Iris pigment epithelial cell (primary cell): ENCODE measurements at regions not wholly inside any gene's neighbourhood (a gene's known extent, or its start where the extent isn't known, plus 50 kb on each side); places are given as distances from the start of the nearest gene placed in this dataset.

ENCODE experiments used
- DNase-seq: peaks from one replicate; pipeline ENCODE4 v3.0.0-alpha.2; 2011; ENCODE audit warnings: low read depth

DNA sequence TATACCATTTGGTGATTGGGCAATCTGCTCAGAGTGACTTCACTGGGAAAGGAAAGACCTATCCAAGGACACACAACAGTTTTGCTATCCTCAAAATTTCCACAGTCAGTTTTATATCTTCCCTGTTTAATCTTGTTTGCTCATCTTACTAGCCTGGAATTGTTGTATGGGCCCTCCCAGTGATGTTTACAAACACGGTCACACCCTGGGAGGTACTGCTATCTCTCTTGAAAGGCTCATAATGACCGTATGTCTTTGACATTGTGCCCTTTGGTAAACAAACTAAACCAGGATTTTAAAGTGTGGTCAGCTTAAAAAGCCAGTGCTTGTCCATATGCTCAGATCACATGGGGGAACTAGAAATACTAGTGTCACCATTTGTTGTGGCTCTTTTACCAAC, 277.0 kb downstream of the CDH2 start:
- no peak for DNase-seq

GRCh38 chr18:27894746-27895145, 282.2 kb downstream of the CDH2 start:
- DNase-seq: no peak

- peak; percentile 60 for DNase-seq
These were observed 289.0 kb downstream of the CDH2 start for GRCh38 chr18:27887711-27888495.

- peak; percentile 30 for DNase-seq
These were observed 289.6 kb downstream of the CDH2 start for GRCh38 chr18:27887287-27887686.

- DNase-seq: no peak
These were observed 297.4 kb downstream of the CDH2 start for GRCh38 chr18:27879540-27879939.

DNA sequence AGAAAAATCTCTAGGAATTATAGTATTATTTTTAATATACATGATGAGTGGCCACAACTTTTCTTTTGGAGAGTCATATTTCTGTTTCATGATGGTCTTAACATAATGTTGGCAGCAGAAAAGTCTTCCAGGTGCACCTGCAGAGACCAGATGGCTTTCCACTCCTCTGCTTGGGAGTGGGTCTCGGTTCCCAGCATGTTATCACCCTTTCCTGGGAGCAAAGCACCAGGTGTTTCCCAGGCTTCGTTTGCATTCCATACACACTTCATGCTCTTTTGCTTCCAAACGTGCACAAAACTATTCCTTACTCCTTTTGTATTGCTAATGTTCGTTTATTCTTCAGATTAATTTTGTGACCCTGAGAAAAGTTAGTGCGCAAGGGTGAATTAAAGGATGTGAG, 305.2 kb downstream of the CDH2 start:
- no peak for DNase-seq

GRCh38 chr18:27869735-27870134, 307.2 kb downstream of the CDH2 start:
- DNase-seq: no peak

GRCh38 chr18:27865431-27865830, 311.5 kb downstream of the CDH2 start:
- DNase-seq: no peak

- no peak for DNase-seq
These were observed 313.0 kb downstream of the CDH2 start for GRCh38 chr18:27863780-27864430.

- DNase-seq: no peak
These were observed 314.8 kb downstream of the CDH2 start for GRCh38 chr18:27862041-27862682.

DNA sequence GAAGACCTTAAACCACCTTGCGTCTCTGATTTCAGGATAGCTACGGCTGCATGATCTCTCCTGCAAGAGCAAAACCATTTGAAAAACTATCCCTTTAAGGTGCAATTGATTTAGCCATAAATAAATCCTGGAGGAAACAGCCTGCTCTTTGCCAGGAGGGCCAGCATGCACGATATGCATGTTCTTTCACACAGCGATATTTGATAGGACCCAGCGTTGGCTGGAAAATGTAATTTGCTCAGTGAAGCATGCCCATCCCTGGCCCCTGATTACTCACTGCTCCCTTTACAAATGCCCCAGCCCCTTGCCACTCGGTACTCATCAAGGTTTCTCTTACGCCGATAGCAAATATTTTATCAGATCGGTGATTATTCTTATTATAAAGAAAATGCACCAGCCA, 315.4 kb downstream of the CDH2 start:
- DNase-seq: no peak

DNA sequence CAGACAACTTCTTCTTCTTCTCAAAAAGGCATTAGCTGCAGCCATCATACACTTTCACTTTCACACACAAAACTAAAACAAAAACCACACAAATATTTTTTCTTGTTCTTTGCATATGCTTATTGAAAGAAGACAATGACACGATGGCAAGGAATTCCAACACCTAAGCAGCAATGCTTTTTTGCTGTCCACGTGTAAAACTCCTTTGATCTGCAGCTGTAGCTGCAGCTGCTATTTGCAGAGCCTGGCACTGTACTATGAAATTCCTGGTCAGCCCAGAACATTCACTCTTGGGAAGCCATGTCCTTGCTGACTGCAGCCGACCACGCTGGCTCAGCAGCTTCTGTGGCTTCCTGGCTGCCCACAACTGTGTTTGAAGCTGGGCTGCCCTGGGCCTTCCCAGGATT, 316.2 kb downstream of the CDH2 start:
- peak; percentile 56 for DNase-seq

DNA sequence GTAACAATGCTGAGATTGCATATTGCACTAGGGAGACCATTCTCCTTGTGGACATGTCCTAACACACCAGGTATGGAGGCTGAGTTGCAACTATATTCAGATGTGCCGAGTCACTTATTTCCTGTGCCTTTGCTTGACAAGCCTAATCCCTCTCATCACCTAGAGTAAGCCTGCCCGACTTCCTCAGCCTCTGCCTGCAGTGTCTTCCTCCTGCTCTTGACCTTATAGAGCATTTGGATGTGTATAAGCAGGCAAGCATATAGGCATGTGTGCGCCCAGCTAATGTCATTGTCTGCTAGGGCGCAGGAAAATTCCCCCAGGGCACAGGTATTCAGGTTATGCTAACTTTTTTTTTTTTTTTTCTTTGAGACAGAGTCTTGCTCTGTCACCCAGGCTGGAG, 316.9 kb downstream of the CDH2 start:
- no peak for DNase-seq

GRCh38 chr18:27856820-27857219, 320.1 kb downstream of the CDH2 start:
- no peak for DNase-seq

GRCh38 chr18:27855486-27855885, 321.4 kb downstream of the CDH2 start:
- no peak for DNase-seq

DNA sequence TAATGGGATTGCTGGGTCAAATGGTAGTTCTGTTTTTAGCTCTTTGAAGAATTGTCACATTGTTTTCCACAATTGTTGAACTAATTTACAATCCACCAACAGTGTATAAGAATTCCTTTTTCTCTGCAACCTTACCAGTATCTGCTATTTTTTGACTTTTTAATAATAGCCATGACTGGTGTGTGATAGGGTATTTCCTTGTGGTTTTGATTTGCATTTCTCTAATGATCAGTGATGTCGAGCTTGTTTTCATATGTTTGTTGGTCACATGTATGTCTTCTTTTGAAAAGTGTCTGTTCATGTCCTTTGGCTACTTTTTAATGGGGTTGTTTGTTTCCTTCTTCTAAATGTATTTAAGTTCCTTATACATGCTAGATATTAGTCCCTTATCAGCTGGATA, 322.3 kb downstream of the CDH2 start:
- DNase-seq: no peak

- no peak for DNase-seq
These were observed 328.6 kb downstream of the CDH2 start for GRCh38 chr18:27848336-27848735.

DNA sequence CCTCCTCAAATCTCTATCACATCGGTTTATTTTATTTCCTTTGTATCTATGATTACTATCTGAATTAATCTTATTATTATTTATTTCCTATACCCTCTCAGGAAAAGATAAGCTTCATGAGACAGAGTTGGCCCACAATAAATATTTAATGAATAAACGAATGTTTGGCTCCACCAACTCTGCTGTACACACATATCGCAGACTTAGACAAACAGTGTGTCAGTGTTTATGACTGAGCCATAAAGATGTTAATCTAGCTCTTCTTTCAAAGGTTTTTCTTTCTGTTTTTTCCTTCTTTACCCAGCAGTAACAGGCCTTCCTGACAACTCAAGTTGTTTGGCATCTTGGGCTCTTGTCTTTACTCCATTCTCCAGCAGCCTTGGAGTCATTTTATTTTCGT, 329.5 kb downstream of the CDH2 start:
- no peak for DNase-seq

GRCh38 chr18:27845897-27846296, 331.0 kb downstream of the CDH2 start:
- peak; percentile 81 for DNase-seq

DNA sequence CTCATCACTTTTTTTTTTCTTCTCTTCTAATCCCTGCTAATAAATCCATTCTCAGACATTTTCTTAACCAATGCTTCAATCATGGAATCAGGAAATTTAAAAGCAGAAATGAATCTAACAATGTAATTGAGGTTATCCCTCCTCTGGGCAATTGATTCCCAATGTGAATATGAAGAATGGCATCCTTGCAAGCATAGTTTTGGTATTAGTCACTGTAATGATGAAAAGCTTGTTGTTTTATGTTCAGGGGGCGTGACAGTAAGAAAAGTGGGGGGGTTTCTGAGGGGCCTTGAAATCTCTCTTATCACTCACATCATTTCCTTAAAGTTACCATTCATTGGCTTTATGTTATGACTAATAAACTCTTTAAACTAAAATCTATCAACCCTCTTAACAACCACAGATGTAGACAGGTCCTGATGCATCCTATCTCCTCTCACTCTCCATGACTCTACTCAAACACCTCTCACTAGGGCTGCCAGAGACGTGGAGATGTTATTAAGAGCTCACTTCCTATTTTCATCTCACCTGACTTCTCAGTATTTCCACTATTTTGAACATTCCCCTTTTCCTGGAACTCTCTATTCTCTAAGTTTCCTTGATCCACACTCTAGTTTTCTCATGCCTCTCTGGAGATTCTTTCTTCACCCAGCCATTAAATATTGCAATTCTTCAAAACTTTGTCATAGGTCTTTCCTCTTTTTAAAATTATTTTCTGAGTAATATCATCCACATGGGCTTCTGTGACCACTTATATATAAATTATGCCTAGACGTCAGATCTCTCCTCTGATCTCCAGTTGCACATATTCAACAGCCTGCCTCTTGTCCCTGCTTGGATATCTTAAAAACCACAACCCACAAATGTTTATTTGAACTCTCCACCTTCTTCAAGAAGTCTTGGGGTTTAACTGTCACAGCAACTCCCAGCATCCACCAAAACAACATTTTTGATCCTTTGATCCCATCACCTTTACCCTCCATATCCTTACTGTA, 332.9 kb downstream of the CDH2 start:
- peak; percentile 97 for DNase-seq

DNA sequence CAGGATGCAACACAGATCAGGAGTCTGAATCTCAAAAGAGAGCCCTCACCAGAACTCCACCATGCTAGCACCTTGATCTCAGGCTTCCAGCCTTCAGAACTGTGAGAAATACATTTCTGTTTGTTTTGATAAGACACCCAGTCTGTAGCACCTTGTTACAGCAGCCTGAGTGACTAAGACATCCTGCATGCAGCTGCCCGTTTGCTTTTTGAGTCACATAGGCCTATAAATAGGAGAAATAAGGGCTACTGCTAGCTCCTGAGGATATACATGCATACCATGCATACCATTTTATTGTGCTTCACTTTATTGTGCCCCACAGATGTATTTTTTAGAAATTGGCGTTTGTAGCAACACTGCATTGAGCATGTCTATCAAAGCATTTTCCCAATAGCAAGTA, 337.8 kb downstream of the CDH2 start:
- peak; percentile 98 for DNase-seq

GRCh38 chr18:27838225-27838624, 338.7 kb downstream of the CDH2 start:
- DNase-seq: no peak
